OCI-LY3 (cell line): ENCODE measurements at regions not wholly inside any gene's neighbourhood (a gene's known extent, or its start where the extent isn't known, plus 50 kb on each side); places are given as distances from the start of the nearest gene placed in this dataset.

Experiments used
- EZH2phosphoT487 ChIP-seq: fragments of 200-600 bp; shearing (Covaris generic); IDR thresholded peaks from 2 replicates; pipeline ENCODE4 v1.6.1; 2018; ENCODE audit warnings: antibody characterized with exemption, mixed run types, low read depth
- TF ChIP-seq, protein P1 (sequence below): fragments of 200-600, 300-600 bp; sonication (generic); IDR thresholded peaks from 2 replicates; pipeline ENCODE4 v1.5.1; 2014; ENCODE audit warnings: antibody characterized with exemption, low read length, low read depth

DNA sequence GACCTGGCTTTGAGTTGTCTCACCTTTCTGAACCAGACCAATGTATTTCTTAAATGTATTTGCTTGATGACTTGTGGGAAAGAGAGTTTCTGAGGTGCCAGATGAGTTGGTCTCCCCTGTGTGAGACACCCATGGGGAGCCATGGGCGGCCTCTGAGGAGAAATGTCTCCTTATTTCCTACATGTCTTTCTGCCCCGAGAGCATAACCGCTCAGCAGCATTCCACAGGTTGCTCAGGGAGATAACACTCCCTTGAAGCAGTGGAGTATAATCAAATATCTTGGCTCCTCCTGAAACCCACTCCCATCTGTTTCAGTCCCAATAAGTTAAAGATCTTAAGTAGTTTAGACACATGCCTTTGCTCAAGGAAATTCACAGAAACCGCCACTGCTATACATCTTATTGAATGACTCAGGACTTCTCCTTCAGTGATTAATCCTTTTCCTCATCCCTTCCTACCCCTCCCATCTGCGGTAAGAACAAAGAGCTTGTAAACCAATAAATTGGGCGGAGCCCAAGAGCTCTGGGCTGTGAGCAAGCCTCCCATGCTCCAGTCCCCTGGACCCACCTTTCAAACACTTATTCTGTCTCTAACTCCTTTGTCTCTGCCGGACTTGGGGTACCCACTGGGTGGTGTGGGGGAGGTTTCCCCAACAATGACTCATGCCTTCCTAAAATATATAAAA, 285.5 kb upstream of the LRRTM4 start:
- TF ChIP-seq, protein P1, sequence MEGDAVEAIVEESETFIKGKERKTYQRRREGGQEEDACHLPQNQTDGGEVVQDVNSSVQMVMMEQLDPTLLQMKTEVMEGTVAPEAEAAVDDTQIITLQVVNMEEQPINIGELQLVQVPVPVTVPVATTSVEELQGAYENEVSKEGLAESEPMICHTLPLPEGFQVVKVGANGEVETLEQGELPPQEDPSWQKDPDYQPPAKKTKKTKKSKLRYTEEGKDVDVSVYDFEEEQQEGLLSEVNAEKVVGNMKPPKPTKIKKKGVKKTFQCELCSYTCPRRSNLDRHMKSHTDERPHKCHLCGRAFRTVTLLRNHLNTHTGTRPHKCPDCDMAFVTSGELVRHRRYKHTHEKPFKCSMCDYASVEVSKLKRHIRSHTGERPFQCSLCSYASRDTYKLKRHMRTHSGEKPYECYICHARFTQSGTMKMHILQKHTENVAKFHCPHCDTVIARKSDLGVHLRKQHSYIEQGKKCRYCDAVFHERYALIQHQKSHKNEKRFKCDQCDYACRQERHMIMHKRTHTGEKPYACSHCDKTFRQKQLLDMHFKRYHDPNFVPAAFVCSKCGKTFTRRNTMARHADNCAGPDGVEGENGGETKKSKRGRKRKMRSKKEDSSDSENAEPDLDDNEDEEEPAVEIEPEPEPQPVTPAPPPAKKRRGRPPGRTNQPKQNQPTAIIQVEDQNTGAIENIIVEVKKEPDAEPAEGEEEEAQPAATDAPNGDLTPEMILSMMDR: no peak
- TF ChIP-seq EZH2phosphoT487: no peak
